AG09309 (cell line): ENCODE measurements at regions not wholly inside any gene's neighbourhood (a gene's known extent, or its start where the extent isn't known, plus 50 kb on each side); places are given as distances from the start of the nearest gene placed in this dataset.
"Not testable (repeated sequence)": the region's sequence is repeated elsewhere in the genome, so short reads cannot be mapped to it uniquely, and the experiment has no call there.

ENCODE experiments used
- DNase-seq: peaks from one replicate; pipeline ENCODE4 v3.0.0-alpha.2; 2010; ENCODE audit warnings: low read depth
- H3K4me3 ChIP-seq: 2 replicates; pipeline ENCODE4 v1.5.1; 2011; ENCODE audit warnings: mild to moderate bottlenecking, low read depth, low read length, moderate library complexity; ENCODE audit not compliant: control insufficient read depth
- CTCF ChIP-seq: IDR thresholded peaks from 2 replicates; pipeline ENCODE4 v1.5.1; 2011; ENCODE audit warnings: mild to moderate bottlenecking, low read depth, low read length, inconsistent platforms; ENCODE audit not compliant: insufficient read depth, control insufficient read depth; ENCODE audit errors: missing control alignments

- TF ChIP-seq CTCF: no peak
- no peak for DNase-seq
- H3K4me3 ChIP-seq: no peak overlapping the region
Measured at GRCh38 chr10:21289271-21289670, 236.2 kb downstream of the SKIDA1 start.

GRCh38 chr10:21285742-21286331 is 239.6 kb downstream of the SKIDA1 start:
- H3K4me3 ChIP-seq: no peak overlapping the region
- no peak for TF ChIP-seq CTCF
- no peak for DNase-seq

- no peak for TF ChIP-seq CTCF
- no peak for DNase-seq
- H3K4me3 ChIP-seq: no peak overlapping the region
Measured at GRCh38 chr10:21285207-21285606, 240.3 kb downstream of the SKIDA1 start.

GRCh38 chr10:21284301-21284700 is 241.2 kb downstream of the SKIDA1 start:
- DNase-seq: no peak
- no peak overlapping the region for H3K4me3 ChIP-seq
- no peak for TF ChIP-seq CTCF

GRCh38 chr10:21283053-21283452 is 242.4 kb downstream of the SKIDA1 start:
- DNase-seq, H3K4me3 ChIP-seq: not testable (repeated sequence)

GRCh38 chr10:21281765-21282484 is 243.6 kb downstream of the SKIDA1 start:
- no peak for TF ChIP-seq CTCF
- DNase-seq: no peak
- H3K4me3 ChIP-seq: no peak overlapping the region

- no peak for TF ChIP-seq CTCF
- H3K4me3 ChIP-seq: no peak overlapping the region
- no peak for DNase-seq
Measured at GRCh38 chr10:21280971-21281572, 244.4 kb downstream of the SKIDA1 start.
